ENCODE measurements at regions not wholly inside any gene's neighbourhood (a gene's known extent, or its start where the extent isn't known, plus 50 kb on each side); places are given as distances from the start of the nearest gene placed in this dataset.

- no peak for TF ChIP-seq CTCF (IDR thresholded peaks at IDR 0.05)
- TF ChIP-seq POLR2A (IDR thresholded peaks at IDR 0.05) = no peak
Measured at GRCh38 chr10:27614776-27615175, 110.7 kb downstream of the RAB18 start.

All from body of pancreas (tissue), 4 donors.